Pancreas (tissue), 10 donors: ENCODE measurements at regions not wholly inside any gene's neighbourhood (a gene's known extent, or its start where the extent isn't known, plus 50 kb on each side); places are given as distances from the start of the nearest gene placed in this dataset.
A peak's percentile ranks its signal among the peaks of the same experiment; 100 is the strongest.

Source experiments
- ATAC-seq, 4 donors: fragments of 200-7000 bp; cut with Tn5 transposase; one replicate each; pipeline versions ENCODE4 v1.8.0 to v1.9.1; 2020; ENCODE audit warnings: mild to moderate bottlenecking in 4 of 4, moderate library complexity in 4 of 4
- DNase-seq, 6 donors: peaks; one replicate each; pipeline ENCODE4 v3.0.0-alpha.2; 2020
- FAIRE-seq: peaks from 2 replicates; lab custom pipeline; 2012; peaks lifted over from hg19 to GRCh38; lab: Jason Lieb, UNC
- H3K27ac ChIP-seq, 4 donors: fragments of 200-600 bp; sonication (generic); 1 replicate in 3 of 4; 2 replicates in 1 of 4; pipeline versions ENCODE4 v1.5.0 to v1.8.0; 2020
- H3K27me3 ChIP-seq, 4 donors: fragments of 200-600 bp; one replicate each; pipeline ENCODE4 v1.8.0; 2021
- H3K36me3 ChIP-seq, 3 donors: fragments of 200-600 bp; sonication (generic) in 1 of 3; one replicate each; pipeline versions ENCODE4 v1.5.0 to v1.8.0; 2020 to 2021
- H3K4me1 ChIP-seq, 3 donors: fragments of 200-600 bp; one replicate each; pipeline ENCODE4 v1.8.0; 2021
- H3K4me3 ChIP-seq, 4 donors: fragments of 200-600 bp; sonication (generic) in 2 of 4; one replicate each; pipeline versions ENCODE4 v1.5.0 to v1.8.0; 2020 to 2021
- H3K9me3 ChIP-seq, 4 donors: fragments of 200-600 bp; one replicate each; pipeline ENCODE4 v1.8.0; 2021
- CTCF ChIP-seq, 4 donors: fragments of 200-600 bp; sonication (generic) in 3 of 4; IDR thresholded peaks; one replicate each; pipeline versions ENCODE4 v1.5.0 to v1.8.0; 2021; ENCODE audit warnings: antibody characterized with exemption in 4 of 4
- WGBS, 2 donors: extraction: QIAGEN DNeasy Blood & Tissue Kit; methylation state at CpG; one replicate each; pipeline ENCODE4 v1.1.7; 2013; 5-methylcytosine and 5-hydroxymethylcytosine counted together
- intact Hi-C, 3 donors: fragments of 100-400 bp; cut with DNase I; formaldehyde crosslinking; loops; one replicate each; pipeline versions ENCODE4 v1.11.1 to v1.14.2; 2022
- donor health status: healthy with polysubstance abuse.
- donor health status: DM: no; HTN: no; CAD: no; lungs with moderate emphysema.
- donor health status: DM: no; HTN: no; CAD: no.
- donor health status: control.
- donor health status: control.
- donor health status: Bipolar disorder and iron deficiency.
- donor health status: DM: yes; HTN: yes; CAD: no.
- donor health status: DM: no; HTN: no; CAD: no.
- donor health status: DM: no; HTN: no; CAD: no.
- donor health status: DM: yes; HTN: yes; CAD: no.

GRCh38 chr2:138274421-138275291 is 226.9 kb upstream of the SPOPL start:
- intact Hi-C loops = no loop called here
- FAIRE-seq (no peak), DNase-seq (no peak), ATAC-seq (peak in 2 of 4 donors; percentile 23 to 52)
- no peak for TF ChIP-seq CTCF (IDR thresholded peaks at IDR 0.05)
- Histone ChIP-seq H3K4me3 (no peak overlapping the region), H3K9me3 (no peaks in the 10 kb centered on the region), H3K4me1 (peaks cover 27 to 32% (median 31%) of the 10 kb centered on the region in 3 donors), H3K36me3 (no peaks in the 10 kb centered on the region), H3K27me3 (no peaks in the 10 kb centered on the region), H3K27ac (peak overlapping the region; percentile 30 to 80 (median 58))
- WGBS, 2 donors = 67 to 74% methylated on average over 3 of the region's 3 CpGs

- ATAC-seq = peak in 3 of 4 donors; percentile 11 to 23 (median 16)
- Histone ChIP-seq H3K36me3 (no peaks in the 10 kb centered on the region), H3K4me3 (no peak overlapping the region), H3K27me3 (no peaks in the 10 kb centered on the region), H3K9me3 (no peaks in the 10 kb centered on the region), H3K4me1 (peaks cover 27 to 32% (median 31%) of the 10 kb centered on the region in 3 donors), H3K27ac (peak overlapping the region; percentile 30 to 80 (median 58))
- TF ChIP-seq CTCF (IDR thresholded peaks at IDR 0.05) = no peak
- intact Hi-C loops = no loop called here
- WGBS, 2 donors = 41% methylated on average over 2 of the region's 2 CpGs
- DNase-seq = no peak
- no peak for FAIRE-seq
These were observed 226.3 kb upstream of the SPOPL start for GRCh38 chr2:138275292-138275690.

- WGBS, 2 donors = 8 to 15% methylated on average over 4 of the region's 4 CpGs
- peak; percentile 9 for FAIRE-seq
- no peak for DNase-seq
These were observed 225.7 kb upstream of the SPOPL start for GRCh38 chr2:138275881-138276280.

GRCh38 chr2:138276339-138276738 is 225.2 kb upstream of the SPOPL start:
- no peak for TF ChIP-seq CTCF (IDR thresholded peaks at IDR 0.05)

More at GRCh38 chr2:138275881-138276280, 225.7 kb upstream of the SPOPL start:
- intact Hi-C loops = no loop called here
- Histone ChIP-seq H3K9me3 (no peaks in the 10 kb centered on the region), H3K36me3 (no peaks in the 10 kb centered on the region), H3K4me1 (peaks cover 27 to 32% (median 31%) of the 10 kb centered on the region in 3 donors), H3K27ac (peak overlapping the region; percentile 37 to 80 (median 62)), H3K4me3 (no peak overlapping the region), H3K27me3 (no peaks in the 10 kb centered on the region)
- peak; percentile 92 to 99 (median 96) for ATAC-seq
- TF ChIP-seq CTCF (IDR thresholded peaks at IDR 0.05) = no peak

GRCh38 chr2:138277062-138277461 is 224.5 kb upstream of the SPOPL start:
- no peaks in the 10 kb centered on the region for H3K9me3 ChIP-seq
- no peaks in the 10 kb centered on the region for H3K36me3 ChIP-seq
- ATAC-seq (peak in 1 of 4 donors; percentile 14), DNase-seq (no peak), FAIRE-seq (no peak)
- intact Hi-C loops = no loop called here
- H3K27ac ChIP-seq = peak overlapping the region in 3 of 4 donors; percentile 44 to 80 (median 80)
- no peak for TF ChIP-seq CTCF (IDR thresholded peaks at IDR 0.05)
- H3K4me3 ChIP-seq = no peak overlapping the region
- H3K27me3 ChIP-seq = no peaks in the 10 kb centered on the region
- H3K4me1 ChIP-seq = peaks cover 27 to 32% (median 31%) of the 10 kb centered on the region in 3 donors

More at GRCh38 chr2:138276339-138276738, 225.2 kb upstream of the SPOPL start:
- H3K9me3 ChIP-seq = no peaks in the 10 kb centered on the region
- intact Hi-C loops = no loop called here
- H3K4me1 ChIP-seq = peaks cover 27 to 32% (median 31%) of the 10 kb centered on the region in 3 donors
- no peak overlapping the region for H3K4me3 ChIP-seq
- H3K27me3 ChIP-seq = no peaks in the 10 kb centered on the region
- ATAC-seq (peak; percentile 28 to 61 (median 52)), DNase-seq (no peak), FAIRE-seq (no peak)
- H3K27ac ChIP-seq = peak overlapping the region; percentile 18 to 80 (median 62)
- no peaks in the 10 kb centered on the region for H3K36me3 ChIP-seq
- 10 to 19% methylated on average over 1 of the region's 1 CpG for WGBS, 2 donors
